ENCODE measurements at regions not wholly inside any gene's neighbourhood (a gene's known extent, or its start where the extent isn't known, plus 50 kb on each side); places are given as distances from the start of the nearest gene placed in this dataset.
A peak's percentile ranks its signal among the peaks of the same experiment; 100 is the strongest.

DNA sequence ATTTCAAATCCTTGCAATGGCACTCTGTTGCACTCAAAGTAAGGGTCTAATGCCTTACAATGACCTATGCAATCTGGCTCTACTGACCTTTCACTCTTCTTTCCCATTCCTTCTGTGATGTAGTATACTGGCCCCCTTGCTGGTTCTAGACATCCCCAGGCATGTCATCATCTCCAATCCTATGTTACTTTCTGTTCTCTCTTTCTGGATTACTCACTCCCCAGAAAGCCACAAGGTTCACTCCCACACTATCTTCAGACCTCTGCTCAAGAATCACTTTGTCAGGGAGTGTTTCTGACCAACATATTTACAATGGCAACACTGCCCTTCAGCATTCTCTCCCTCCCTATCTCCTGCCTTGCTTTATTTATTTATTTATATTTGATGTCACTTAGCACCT lies 802.2 kb upstream of the WWC1 start:
- no peak overlapping the region for H3K4me2 ChIP-seq (replicated peaks; ENCODE audit: extremely low read depth, low read length, poor library complexity, severe bottlenecking)
- Mint-ChIP-seq H3K4me1 (no peaks in the 10 kb centered on the region), H3K4me3 (no peak overlapping the region), H3K9me3 (peaks cover 0 to 1% (median 0%) of the 10 kb centered on the region in 7 donors), H3K27me3 (ENCODE audit: low read depth in 3 of 3) (no peaks in the 10 kb centered on the region), H3K27ac (peak overlapping the region in 1 of 7 donors; percentile 20), H3K36me3 (no peaks in the 10 kb centered on the region)
- H3K9ac ChIP-seq (ENCODE audit: insufficient read depth, low read length, poor library complexity, severe bottlenecking): no peak overlapping the region
- TF ChIP-seq, protein P1, sequence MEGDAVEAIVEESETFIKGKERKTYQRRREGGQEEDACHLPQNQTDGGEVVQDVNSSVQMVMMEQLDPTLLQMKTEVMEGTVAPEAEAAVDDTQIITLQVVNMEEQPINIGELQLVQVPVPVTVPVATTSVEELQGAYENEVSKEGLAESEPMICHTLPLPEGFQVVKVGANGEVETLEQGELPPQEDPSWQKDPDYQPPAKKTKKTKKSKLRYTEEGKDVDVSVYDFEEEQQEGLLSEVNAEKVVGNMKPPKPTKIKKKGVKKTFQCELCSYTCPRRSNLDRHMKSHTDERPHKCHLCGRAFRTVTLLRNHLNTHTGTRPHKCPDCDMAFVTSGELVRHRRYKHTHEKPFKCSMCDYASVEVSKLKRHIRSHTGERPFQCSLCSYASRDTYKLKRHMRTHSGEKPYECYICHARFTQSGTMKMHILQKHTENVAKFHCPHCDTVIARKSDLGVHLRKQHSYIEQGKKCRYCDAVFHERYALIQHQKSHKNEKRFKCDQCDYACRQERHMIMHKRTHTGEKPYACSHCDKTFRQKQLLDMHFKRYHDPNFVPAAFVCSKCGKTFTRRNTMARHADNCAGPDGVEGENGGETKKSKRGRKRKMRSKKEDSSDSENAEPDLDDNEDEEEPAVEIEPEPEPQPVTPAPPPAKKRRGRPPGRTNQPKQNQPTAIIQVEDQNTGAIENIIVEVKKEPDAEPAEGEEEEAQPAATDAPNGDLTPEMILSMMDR (IDR thresholded peaks at IDR 0.05): no peak
- H3K27me3 ChIP-seq (ENCODE audit: control insufficient read depth in 2 of 2, insufficient read depth in 2 of 2, low read length in 2 of 2): no peaks in the 10 kb centered on the region
- no peak overlapping the region for H3K4me3 ChIP-seq (replicated peaks in 1 of 3; ENCODE audit: low read depth in 2 of 3, low read length in 3 of 3)
- H4K20me1 ChIP-seq (ENCODE audit: insufficient read depth, low read length): no peaks in the 10 kb centered on the region
- H3K79me2 ChIP-seq (ENCODE audit: insufficient read depth, low read length): no peaks in the 10 kb centered on the region
- intact Hi-C loops (cut with micrococcal nuclease): no loop called here
- H3K9me3 ChIP-seq (replicated peaks in 1 of 2; ENCODE audit: control insufficient read depth in 1 of 2, insufficient read depth in 1 of 2, low read length in 2 of 2): no peaks in the 10 kb centered on the region
- H3K27ac ChIP-seq (ENCODE audit: low read depth in 1 of 2, low read length in 2 of 2): no peak overlapping the region
- H3K36me3 ChIP-seq (replicated peaks in 1 of 2; ENCODE audit: control insufficient read depth in 1 of 2, insufficient read depth in 2 of 2, low read length in 2 of 2): no peaks in the 10 kb centered on the region
- H2AFZ ChIP-seq (ENCODE audit: insufficient read depth, low read depth, low read length, poor library complexity, severe bottlenecking): no peak overlapping the region
- no peak for DNase-seq
- no peaks in the 10 kb centered on the region for H3K4me1 ChIP-seq (ENCODE audit: control insufficient read depth in 1 of 2, insufficient read depth in 2 of 2, low read length in 2 of 2)

DNA sequence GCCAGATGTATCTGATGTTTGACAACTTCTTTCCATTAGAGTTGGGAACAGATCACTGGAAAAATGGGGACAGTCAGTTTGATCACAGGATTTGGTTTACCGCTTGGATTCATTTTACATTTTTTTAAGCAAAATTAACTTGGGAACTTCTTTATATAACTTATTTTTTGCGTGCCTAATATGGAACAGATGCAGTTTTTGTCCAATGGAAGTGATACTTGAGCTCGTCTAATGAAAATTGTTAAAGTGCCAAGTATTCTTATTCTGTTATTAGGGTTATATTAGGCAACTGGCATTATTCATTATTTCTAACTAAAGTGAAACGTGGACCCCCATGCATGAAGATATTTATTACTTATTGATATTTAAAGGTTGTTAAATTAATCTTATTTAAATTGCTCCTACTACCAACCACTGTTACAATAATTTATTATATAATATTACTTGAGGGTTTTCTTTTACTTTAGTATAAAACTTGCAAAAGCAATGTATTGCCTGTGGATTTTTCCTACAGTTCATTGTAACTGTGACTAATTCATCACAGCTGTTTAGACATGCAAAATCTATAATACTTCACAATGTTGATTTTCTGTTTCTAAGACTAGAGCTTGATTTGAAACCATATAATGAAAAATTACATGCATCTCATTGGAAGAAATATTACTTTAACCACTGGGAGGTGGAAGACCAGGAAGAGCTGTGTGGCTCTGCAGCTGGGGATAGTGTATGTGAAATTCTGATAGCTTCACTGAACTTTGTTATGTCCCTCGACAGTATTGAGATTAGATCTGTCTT lies 787.3 kb upstream of the WWC1 start:
- Histone ChIP-seq H4K20me1 (ENCODE audit: insufficient read depth, low read length) (no peaks in the 10 kb centered on the region), H3K36me3 (replicated peaks in 1 of 2; ENCODE audit: control insufficient read depth in 1 of 2, insufficient read depth in 2 of 2, low read length in 2 of 2) (no peaks in the 10 kb centered on the region), H3K4me2 (replicated peaks; ENCODE audit: extremely low read depth, low read length, poor library complexity, severe bottlenecking) (no peak overlapping the region), H3K9me3 (replicated peaks in 1 of 2; ENCODE audit: control insufficient read depth in 1 of 2, insufficient read depth in 1 of 2, low read length in 2 of 2) (no peaks in the 10 kb centered on the region), H3K4me3 (replicated peaks in 1 of 3; ENCODE audit: low read depth in 2 of 3, low read length in 3 of 3) (no peak overlapping the region), H2AFZ (ENCODE audit: insufficient read depth, low read depth, low read length, poor library complexity, severe bottlenecking) (no peak overlapping the region), H3K79me2 (ENCODE audit: insufficient read depth, low read length) (no peaks in the 10 kb centered on the region), H3K27me3 (ENCODE audit: control insufficient read depth in 2 of 2, insufficient read depth in 2 of 2, low read length in 2 of 2) (no peaks in the 10 kb centered on the region), H3K4me1 (ENCODE audit: control insufficient read depth in 1 of 2, insufficient read depth in 2 of 2, low read length in 2 of 2) (no peaks in the 10 kb centered on the region), H3K9ac (ENCODE audit: insufficient read depth, low read length, poor library complexity, severe bottlenecking) (no peak overlapping the region), H3K27ac (ENCODE audit: low read depth in 1 of 2, low read length in 2 of 2) (no peak overlapping the region)
- DNase-seq: no peak
- TF ChIP-seq, protein P1 (IDR thresholded peaks at IDR 0.05): no peak
- Mint-ChIP-seq H3K27ac (no peak overlapping the region), H3K9me3 (peaks cover 0 to 4% (median 0%) of the 10 kb centered on the region in 7 donors), H3K36me3 (no peaks in the 10 kb centered on the region), H3K27me3 (ENCODE audit: low read depth in 3 of 3) (peaks cover 0 to 3% (median 0%) of the 10 kb centered on the region in 3 donors), H3K4me3 (no peak overlapping the region), H3K4me1 (no peaks in the 10 kb centered on the region)
- intact Hi-C loops (cut with micrococcal nuclease): no loop called here
- no CpG with 5 or more reads among the region's 5 CpGs for WGBS (ENCODE audit: insufficient coverage)

Measured in CD14-positive monocyte (primary cell).